CD4-positive, alpha-beta memory T cell (primary cell): ENCODE measurements at regions not wholly inside any gene's neighbourhood (a gene's known extent, or its start where the extent isn't known, plus 50 kb on each side); places are given as distances from the start of the nearest gene placed in this dataset.

Source experiments
- CTCF ChIA-PET: fragments of 350-600 bp; sonication (Branson Sonifier 250); formaldehyde crosslinking; loops from one replicate; lab custom pipeline; 2021; ENCODE audit warnings: inconsistent platforms; ENCODE audit not compliant: partially characterized antibody; lab: Charles Lee
- POLR2A ChIA-PET: fragments of 350-600 bp; sonication (Branson Sonifier 250); formaldehyde crosslinking; loops from one replicate; lab custom pipeline; 2021; ENCODE audit not compliant: partially characterized antibody; lab: Charles Lee
- DNase-seq, 5 donors: peaks; one replicate each; pipeline versions ENCODE4 v3.0.0 to v3.0.0-alpha.2; 2020 to 2022; ENCODE audit warnings: mixed read lengths in 1 of 5
- H3K27ac ChIP-seq: one replicate; pipeline ENCODE4 v1.7.0; 2013; ENCODE audit warnings: low read depth, low read length
- H3K27me3 ChIP-seq: 2 replicates; pipeline ENCODE4 v1.7.0; 2013; ENCODE audit warnings: mild to moderate bottlenecking, low read length, moderate library complexity; ENCODE audit not compliant: insufficient read depth
- H3K36me3 ChIP-seq: 2 replicates; pipeline ENCODE4 v1.7.0; 2013; ENCODE audit warnings: mild to moderate bottlenecking, low read length, moderate library complexity; ENCODE audit not compliant: insufficient read depth
- H3K4me1 ChIP-seq: 2 replicates; pipeline ENCODE4 v1.7.0; 2013; ENCODE audit warnings: mild to moderate bottlenecking, low read length, moderate library complexity; ENCODE audit not compliant: insufficient read depth
- H3K4me3 ChIP-seq, 2 donors: one replicate each; pipeline ENCODE4 v1.7.0; 2013; ENCODE audit warnings: low read length in 2 of 2, mild to moderate bottlenecking in 1 of 2
- H3K9me3 ChIP-seq, 2 donors: one replicate each; pipeline ENCODE4 v1.7.0; 2013; ENCODE audit warnings: low read length in 2 of 2, control low read depth in 1 of 2; ENCODE audit not compliant: control insufficient read depth in 1 of 2
- H3K27ac Mint-ChIP-seq, 7 donors: one replicate each; pipeline ENCODE4 v1.8.0; 2020 to 2021; ENCODE audit warnings: mixed read lengths in 7 of 7, mild to moderate bottlenecking in 6 of 7, inconsistent platforms in 3 of 7, moderate library complexity in 3 of 7
- H3K27me3 Mint-ChIP-seq, 2 donors: one replicate each; pipeline ENCODE4 v1.8.0; 2020 to 2021; ENCODE audit warnings: mixed read lengths in 2 of 2
- H3K36me3 Mint-ChIP-seq, 2 donors: one replicate each; pipeline ENCODE4 v1.8.0; 2020 to 2021; ENCODE audit warnings: mixed read lengths in 2 of 2, inconsistent platforms in 1 of 2, mild to moderate bottlenecking in 1 of 2
- H3K4me1 Mint-ChIP-seq, 4 donors: one replicate each; pipeline ENCODE4 v1.8.0; 2020 to 2021; ENCODE audit warnings: mixed read lengths in 4 of 4, mild to moderate bottlenecking in 1 of 4
- H3K4me3 Mint-ChIP-seq, 8 donors: one replicate each; pipeline ENCODE4 v1.8.0; 2020 to 2021; ENCODE audit warnings: mixed read lengths in 8 of 8, mild to moderate bottlenecking in 7 of 8, moderate library complexity in 6 of 8, inconsistent platforms in 3 of 8
- H3K9me3 Mint-ChIP-seq, 8 donors: one replicate each; pipeline ENCODE4 v1.8.0; 2020 to 2021; ENCODE audit warnings: mixed read lengths in 8 of 8, mild to moderate bottlenecking in 5 of 8, inconsistent platforms in 3 of 8, moderate library complexity in 1 of 8
- intact Hi-C: fragments of 100-400 bp; cut with micrococcal nuclease; formaldehyde crosslinking; loops from one replicate; pipeline ENCODE4 v1.15.1; 2023

DNA sequence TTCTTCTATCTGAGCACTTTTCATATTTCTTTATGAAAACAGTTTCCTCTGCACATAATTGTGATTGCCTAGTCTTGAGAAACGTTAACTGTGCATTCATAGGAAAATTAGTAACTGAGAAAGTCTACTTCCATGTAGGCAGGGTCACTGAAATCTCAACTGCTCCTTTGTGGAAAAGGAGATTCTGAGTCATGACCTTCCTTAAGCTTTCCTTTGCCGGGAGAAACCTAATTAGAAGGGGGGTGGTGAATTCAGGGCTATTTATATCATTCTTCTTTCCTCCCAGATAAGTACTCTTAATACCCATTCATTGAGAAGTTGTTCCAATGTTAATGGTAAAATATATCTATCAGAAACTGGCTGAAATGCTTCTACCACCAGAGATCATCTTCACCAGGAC is 751.0 kb upstream of the TMEM132C start:
- no peaks in the 10 kb centered on the region for H3K27me3 ChIP-seq
- H3K27me3 Mint-ChIP-seq: no peaks in the 10 kb centered on the region
- no peaks in the 10 kb centered on the region for H3K36me3 ChIP-seq
- H3K36me3 Mint-ChIP-seq: no peaks in the 10 kb centered on the region
- intact Hi-C loops: no loop called here
- DNase-seq: no peak
- no peaks in the 10 kb centered on the region for H3K9me3 ChIP-seq
- H3K27ac ChIP-seq: no peak overlapping the region
- no peaks in the 10 kb centered on the region for H3K4me1 ChIP-seq
- no peak overlapping the region for H3K4me3 Mint-ChIP-seq
- CTCF ChIA-PET: no interaction called here
- peaks cover 0 to 6% (median under 1%) of the 10 kb centered on the region in 8 donors for H3K9me3 Mint-ChIP-seq
- H3K27ac Mint-ChIP-seq: no peak overlapping the region
- POLR2A ChIA-PET: no interaction called here
- H3K4me3 ChIP-seq: no peak overlapping the region
- no peaks in the 10 kb centered on the region for H3K4me1 Mint-ChIP-seq

DNA sequence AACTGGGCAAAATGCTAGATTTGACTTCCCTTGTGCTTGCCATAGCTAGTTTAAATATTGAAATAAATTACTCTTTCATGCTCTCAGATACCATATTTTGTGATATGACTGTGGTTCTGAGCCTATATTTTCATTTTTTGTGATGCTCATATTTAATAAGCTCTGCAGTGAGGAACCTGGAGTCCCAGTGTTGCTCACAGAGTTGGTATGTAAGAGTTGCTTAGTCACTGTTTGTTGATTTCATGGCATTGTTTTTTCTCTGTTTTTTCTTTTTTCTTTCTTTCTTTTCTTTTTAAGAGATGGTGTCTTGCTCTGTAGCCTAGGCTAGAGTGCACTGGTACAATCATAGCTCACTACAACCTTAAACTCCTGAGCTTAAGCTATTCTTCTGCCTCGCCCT is 750.5 kb upstream of the TMEM132C start:
- Mint-ChIP-seq H3K4me3 (no peak overlapping the region), H3K27me3 (no peaks in the 10 kb centered on the region), H3K9me3 (peaks cover 0 to 4% (median under 1%) of the 10 kb centered on the region in 8 donors), H3K4me1 (no peaks in the 10 kb centered on the region), H3K27ac (no peak overlapping the region), H3K36me3 (no peaks in the 10 kb centered on the region)
- DNase-seq: no peak
- ChIA-PET CTCF (interaction anchor here (1.1 kb wide), 1 partner anchor 407 kb away, joined by 3 read pairs; no protein-coding TSS in a partner anchor), POLR2A (no interaction called here)
- Histone ChIP-seq H3K4me3 (no peak overlapping the region), H3K27ac (no peak overlapping the region), H3K27me3 (no peaks in the 10 kb centered on the region), H3K9me3 (no peaks in the 10 kb centered on the region), H3K4me1 (no peaks in the 10 kb centered on the region), H3K36me3 (no peaks in the 10 kb centered on the region)
- intact Hi-C loops: no loop called here

DNA sequence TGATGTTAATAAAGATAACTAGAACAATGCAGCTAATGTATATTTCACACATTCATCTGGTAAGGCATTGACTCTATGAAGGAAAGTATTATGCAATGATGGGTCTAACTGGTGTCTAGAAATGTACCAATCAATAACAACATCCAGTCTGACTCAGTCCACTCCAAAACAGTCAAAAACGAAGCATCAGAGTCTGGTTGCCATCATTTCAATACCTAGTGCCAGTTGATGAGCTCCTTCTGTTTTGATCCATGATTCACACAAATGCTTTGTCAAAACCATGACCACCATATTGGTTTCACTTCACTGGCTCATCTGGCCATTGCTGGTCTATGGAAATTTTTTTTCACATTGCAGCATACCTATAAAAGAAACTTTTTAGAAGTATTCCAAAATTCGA is 747.2 kb upstream of the TMEM132C start:
- intact Hi-C loops: no loop called here

DNA sequence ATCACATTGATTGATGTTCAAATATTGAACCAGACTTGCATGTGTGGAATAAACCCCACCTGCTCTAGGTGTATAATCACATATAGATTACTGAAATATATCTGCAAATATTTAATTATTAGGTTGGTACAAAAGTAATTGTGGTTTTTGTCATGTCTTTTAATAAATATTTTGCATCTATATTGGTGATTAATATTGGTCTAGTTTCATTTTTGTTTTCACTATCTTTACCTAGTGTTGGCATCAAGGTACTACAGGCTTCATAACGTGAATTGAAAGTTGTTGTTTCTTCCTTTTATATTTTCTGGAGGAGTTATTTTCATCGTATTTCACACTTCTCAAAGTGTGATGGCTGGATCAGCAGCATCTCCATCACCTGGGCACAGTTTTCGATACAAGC is 740.0 kb upstream of the TMEM132C start:
- Mint-ChIP-seq H3K4me1 (peaks cover 0 to 2% (median 0%) of the 10 kb centered on the region in 4 donors), H3K27ac (no peak overlapping the region), H3K27me3 (no peaks in the 10 kb centered on the region), H3K36me3 (no peaks in the 10 kb centered on the region), H3K4me3 (no peak overlapping the region), H3K9me3 (peaks cover 0 to 3% (median 0%) of the 10 kb centered on the region in 8 donors)
- DNase-seq: no peak
- ChIA-PET POLR2A (no interaction called here), CTCF (no interaction called here)
- no peaks in the 10 kb centered on the region for H3K36me3 ChIP-seq
- intact Hi-C loops: no loop called here
- H3K27me3 ChIP-seq: no peaks in the 10 kb centered on the region
- no peaks in the 10 kb centered on the region for H3K4me1 ChIP-seq
- no peak overlapping the region for H3K27ac ChIP-seq
- H3K9me3 ChIP-seq: no peaks in the 10 kb centered on the region
- no peak overlapping the region for H3K4me3 ChIP-seq

More for the DNA sequence above, 747.2 kb upstream of the TMEM132C start:
- DNase-seq: no peak
- H3K36me3 Mint-ChIP-seq: no peaks in the 10 kb centered on the region
- H3K4me1 ChIP-seq: no peaks in the 10 kb centered on the region
- no peak overlapping the region for H3K4me3 Mint-ChIP-seq
- H3K4me3 ChIP-seq: no peak overlapping the region
- no peaks in the 10 kb centered on the region for H3K27me3 Mint-ChIP-seq
- no peak overlapping the region for H3K27ac Mint-ChIP-seq
- ChIA-PET POLR2A (no interaction called here), CTCF (no interaction called here)
- no peaks in the 10 kb centered on the region for H3K9me3 ChIP-seq
- peaks cover 0 to 3% (median 0%) of the 10 kb centered on the region in 8 donors for H3K9me3 Mint-ChIP-seq
- no peaks in the 10 kb centered on the region for H3K27me3 ChIP-seq
- H3K27ac ChIP-seq: no peak overlapping the region
- no peaks in the 10 kb centered on the region for H3K36me3 ChIP-seq
- H3K4me1 Mint-ChIP-seq: no peaks in the 10 kb centered on the region

DNA sequence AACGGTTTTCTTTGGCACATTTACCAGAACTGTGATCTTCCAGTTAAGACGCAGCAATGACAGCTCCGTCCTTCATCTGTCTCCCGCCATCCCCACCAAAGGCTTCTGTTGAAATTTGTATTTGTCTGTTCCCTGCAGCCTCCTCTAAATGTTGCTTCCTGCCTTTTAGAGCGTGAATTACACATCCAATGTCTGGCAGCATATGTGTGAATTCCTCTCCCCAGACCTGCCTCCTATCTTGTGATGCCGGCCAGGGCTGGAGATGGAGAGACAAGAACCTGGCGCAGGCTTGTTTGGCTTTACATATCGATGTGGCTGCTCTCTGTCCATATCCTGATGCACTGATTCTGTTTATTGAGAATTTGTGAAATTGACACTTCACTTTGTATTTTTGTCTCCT is 738.4 kb upstream of the TMEM132C start:
- Histone ChIP-seq H3K27me3 (no peaks in the 10 kb centered on the region), H3K27ac (no peak overlapping the region), H3K4me3 (no peak overlapping the region), H3K4me1 (no peaks in the 10 kb centered on the region), H3K36me3 (no peaks in the 10 kb centered on the region), H3K9me3 (no peaks in the 10 kb centered on the region)
- Mint-ChIP-seq H3K9me3 (peaks cover 0 to 3% (median 0%) of the 10 kb centered on the region in 8 donors), H3K27me3 (no peaks in the 10 kb centered on the region), H3K4me1 (peaks cover 0 to 2% (median 0%) of the 10 kb centered on the region in 4 donors), H3K4me3 (no peak overlapping the region), H3K36me3 (no peaks in the 10 kb centered on the region), H3K27ac (no peak overlapping the region)
- ChIA-PET POLR2A (no interaction called here), CTCF (no interaction called here)
- no peak for DNase-seq
- intact Hi-C loops: no loop called here

DNA sequence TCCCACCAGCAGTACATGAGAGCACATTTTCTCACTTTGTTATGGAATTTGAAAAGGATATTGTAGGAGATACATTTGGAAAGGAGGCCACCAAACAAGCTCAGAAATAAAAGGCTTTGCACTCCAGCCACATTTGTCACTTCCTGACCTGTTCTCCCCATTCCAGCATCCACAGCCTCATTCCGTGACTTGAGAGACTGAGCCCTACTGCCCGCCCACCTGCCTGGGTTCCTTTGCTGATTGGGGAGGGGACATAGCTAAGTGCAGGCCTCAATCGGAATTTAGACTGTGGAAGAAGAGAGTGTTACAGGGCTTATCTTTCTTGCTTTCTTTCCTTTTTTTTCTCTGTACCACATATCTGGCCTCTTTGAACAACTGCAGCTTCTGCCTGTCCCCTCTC is 735.4 kb upstream of the TMEM132C start:
- Histone ChIP-seq H3K4me3 (no peak overlapping the region), H3K27ac (no peak overlapping the region), H3K36me3 (no peaks in the 10 kb centered on the region), H3K4me1 (no peaks in the 10 kb centered on the region), H3K9me3 (no peaks in the 10 kb centered on the region), H3K27me3 (no peaks in the 10 kb centered on the region)
- H3K27ac Mint-ChIP-seq: no peak overlapping the region
- POLR2A ChIA-PET: no interaction called here
- H3K9me3 Mint-ChIP-seq: peaks cover 0 to 8% (median 3%) of the 10 kb centered on the region in 8 donors
- H3K27me3 Mint-ChIP-seq: no peaks in the 10 kb centered on the region
- intact Hi-C loops: no loop called here
- CTCF ChIA-PET: interaction anchor here (1.1 kb wide), 1 partner anchor 13 kb away, joined by 3 read pairs; no protein-coding TSS in a partner anchor
- no peak for DNase-seq
- no peak overlapping the region for H3K4me3 Mint-ChIP-seq
- peaks cover 0 to 2% (median 0%) of the 10 kb centered on the region in 4 donors for H3K4me1 Mint-ChIP-seq
- H3K36me3 Mint-ChIP-seq: no peaks in the 10 kb centered on the region

DNA sequence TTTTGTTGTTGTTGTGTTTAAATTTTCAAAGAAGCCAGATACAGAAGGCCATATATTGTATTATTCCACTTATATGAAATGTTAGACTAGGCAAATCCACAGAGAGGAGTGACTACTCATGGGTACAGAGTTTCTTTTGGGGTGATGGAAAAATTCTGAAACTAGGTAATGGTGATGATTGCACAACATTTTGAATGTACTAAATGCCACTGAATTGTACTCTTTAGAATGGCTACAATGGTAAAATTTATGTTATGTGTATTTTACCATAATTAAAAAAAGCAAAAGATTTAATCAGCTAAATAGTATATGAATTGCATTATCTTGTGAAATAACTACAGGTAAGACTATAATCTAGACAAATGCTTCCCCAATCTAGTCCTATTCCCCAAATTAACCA is 733.6 kb upstream of the TMEM132C start:
- no peak overlapping the region for H3K4me3 ChIP-seq
- no peaks in the 10 kb centered on the region for H3K4me1 ChIP-seq
- H3K9me3 ChIP-seq: no peaks in the 10 kb centered on the region
- H3K27me3 ChIP-seq: no peaks in the 10 kb centered on the region
- Mint-ChIP-seq H3K36me3 (no peaks in the 10 kb centered on the region), H3K27ac (no peak overlapping the region), H3K4me3 (no peak overlapping the region), H3K4me1 (no peaks in the 10 kb centered on the region), H3K27me3 (no peaks in the 10 kb centered on the region), H3K9me3 (peaks cover 0 to 8% (median 2%) of the 10 kb centered on the region in 8 donors)
- ChIA-PET POLR2A (no interaction called here), CTCF (no interaction called here)
- intact Hi-C loops: no loop called here
- DNase-seq: no peak
- H3K36me3 ChIP-seq: no peaks in the 10 kb centered on the region
- no peak overlapping the region for H3K27ac ChIP-seq
